RWPE1 (cell line): ENCODE measurements at regions not wholly inside any gene's neighbourhood (a gene's known extent, or its start where the extent isn't known, plus 50 kb on each side); places are given as distances from the start of the nearest gene placed in this dataset.

ENCODE experiments used
- CTCF ChIA-PET: fragments of 350-600 bp; sonication (Branson Sonifier 250); formaldehyde crosslinking; extraction: SDS; loops from one replicate; lab custom pipeline; 2021; lab: Yijun Ruan, JAX
- POLR2A ChIA-PET: fragments of 400-600 bp; formaldehyde crosslinking; extraction: SDS; loops from one replicate; lab custom pipeline; 2020; ENCODE audit warnings: antibody characterized with exemption; ENCODE audit not compliant: low non-redundant PET; lab: Yijun Ruan, JAX
- DNase-seq: peaks from one replicate; pipeline ENCODE4 v3.0.0; 2012; ENCODE audit warnings: low spot score
- H3K27ac ChIP-seq: fragments of 450-650 bp; 2 replicates; pipeline ENCODE4 v1.5.1; 2017
- TF ChIP-seq, protein P1 (sequence below): fragments of 450-650 bp; conservative IDR thresholded peaks from 2 replicates; pipeline ENCODE4 v1.5.1; 2017; ENCODE audit warnings: low read depth, mild to moderate bottlenecking

DNA sequence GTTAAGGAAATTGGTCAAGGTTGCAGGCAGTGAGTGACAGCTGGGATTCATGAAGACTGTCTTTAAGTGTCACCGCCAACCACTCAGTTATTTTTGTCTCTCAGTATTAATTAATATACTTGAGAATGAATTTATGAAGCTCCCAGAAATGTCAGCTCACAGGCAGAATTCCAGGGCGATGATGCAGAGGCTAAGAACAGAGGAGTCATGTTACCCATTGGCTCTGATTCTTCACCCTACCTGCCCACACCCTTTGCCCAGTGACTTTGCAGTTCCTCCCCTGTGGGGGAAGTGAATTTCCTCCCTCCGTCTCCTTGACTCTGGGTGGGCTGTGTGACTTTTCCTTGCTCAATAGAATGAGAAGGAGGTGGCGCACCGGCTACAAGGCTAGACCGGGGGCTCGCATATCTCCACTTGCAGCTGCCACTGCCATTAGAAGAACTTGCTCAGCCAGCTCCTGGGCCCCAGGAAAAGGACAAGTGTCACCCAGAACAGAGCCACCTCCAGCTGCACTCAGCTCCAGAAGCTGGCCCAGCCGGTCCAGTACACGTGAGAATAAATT lies 157.1 kb upstream of the PRKCQ start:
- peak overlapping the region; percentile 94 for H3K27ac ChIP-seq
- POLR2A ChIA-PET, result interaction anchor here (0.8 to 1.3 kb wide), 2 partner anchors 16 kb away, joined by 3 to 8 read pairs; no protein-coding TSS in a partner anchor
- DNase-seq, result peak; percentile 94
- CTCF ChIA-PET, result no interaction called here
- TF ChIP-seq, protein P1, sequence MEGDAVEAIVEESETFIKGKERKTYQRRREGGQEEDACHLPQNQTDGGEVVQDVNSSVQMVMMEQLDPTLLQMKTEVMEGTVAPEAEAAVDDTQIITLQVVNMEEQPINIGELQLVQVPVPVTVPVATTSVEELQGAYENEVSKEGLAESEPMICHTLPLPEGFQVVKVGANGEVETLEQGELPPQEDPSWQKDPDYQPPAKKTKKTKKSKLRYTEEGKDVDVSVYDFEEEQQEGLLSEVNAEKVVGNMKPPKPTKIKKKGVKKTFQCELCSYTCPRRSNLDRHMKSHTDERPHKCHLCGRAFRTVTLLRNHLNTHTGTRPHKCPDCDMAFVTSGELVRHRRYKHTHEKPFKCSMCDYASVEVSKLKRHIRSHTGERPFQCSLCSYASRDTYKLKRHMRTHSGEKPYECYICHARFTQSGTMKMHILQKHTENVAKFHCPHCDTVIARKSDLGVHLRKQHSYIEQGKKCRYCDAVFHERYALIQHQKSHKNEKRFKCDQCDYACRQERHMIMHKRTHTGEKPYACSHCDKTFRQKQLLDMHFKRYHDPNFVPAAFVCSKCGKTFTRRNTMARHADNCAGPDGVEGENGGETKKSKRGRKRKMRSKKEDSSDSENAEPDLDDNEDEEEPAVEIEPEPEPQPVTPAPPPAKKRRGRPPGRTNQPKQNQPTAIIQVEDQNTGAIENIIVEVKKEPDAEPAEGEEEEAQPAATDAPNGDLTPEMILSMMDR, result no peak

DNA sequence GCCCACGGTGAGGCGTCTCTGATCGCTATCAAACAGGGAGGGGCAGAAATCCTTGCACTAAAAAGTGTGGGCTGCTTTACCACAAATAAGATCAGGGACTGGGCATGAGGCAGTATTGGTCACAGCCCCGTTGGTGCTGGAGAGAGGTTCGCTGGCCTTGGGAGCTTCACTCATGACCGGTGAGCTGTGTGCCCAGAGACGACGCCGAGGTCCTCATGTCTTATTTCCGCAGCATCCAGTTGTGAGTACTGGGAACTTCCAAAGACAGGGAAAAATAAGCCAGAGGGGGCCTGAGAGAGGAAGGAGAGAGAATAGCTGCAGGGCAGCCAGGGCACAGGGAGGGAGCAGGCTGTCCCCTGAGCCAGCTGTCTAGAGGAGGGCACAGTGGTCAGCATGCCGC lies 154.2 kb upstream of the PRKCQ start:
- DNase-seq, result no peak
- ChIA-PET CTCF (no interaction called here), POLR2A (no interaction called here)
- no peak overlapping the region for H3K27ac ChIP-seq
- TF ChIP-seq, protein P1, result no peak

DNA sequence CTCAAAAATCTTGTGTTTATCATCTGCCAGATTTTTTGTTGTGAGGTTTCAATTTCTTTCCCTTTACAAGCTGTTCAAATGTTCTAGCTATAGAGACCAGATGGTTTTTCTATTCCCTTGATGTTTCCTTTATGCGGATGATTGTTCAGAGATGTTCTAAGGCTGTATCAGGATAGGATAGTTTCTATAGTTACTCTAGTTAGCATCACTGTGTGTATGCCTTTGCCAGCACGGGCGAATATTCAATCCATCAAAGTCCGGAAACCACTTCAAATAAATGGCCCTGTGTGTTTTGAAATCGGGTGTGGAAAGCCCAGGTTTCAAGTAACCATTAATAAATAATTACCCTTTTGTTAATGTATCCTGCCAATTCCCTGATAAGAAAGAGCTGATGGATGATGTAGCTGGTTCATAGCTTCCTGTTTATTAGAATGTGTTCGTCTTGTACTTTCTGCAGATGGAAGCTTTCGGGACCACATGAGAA lies 149.8 kb upstream of the PRKCQ start:
- peak overlapping the region; percentile 67 for H3K27ac ChIP-seq
- ChIA-PET POLR2A (no interaction called here), CTCF (no interaction called here)
- DNase-seq, result no peak
- TF ChIP-seq, protein P1, result no peak

DNA sequence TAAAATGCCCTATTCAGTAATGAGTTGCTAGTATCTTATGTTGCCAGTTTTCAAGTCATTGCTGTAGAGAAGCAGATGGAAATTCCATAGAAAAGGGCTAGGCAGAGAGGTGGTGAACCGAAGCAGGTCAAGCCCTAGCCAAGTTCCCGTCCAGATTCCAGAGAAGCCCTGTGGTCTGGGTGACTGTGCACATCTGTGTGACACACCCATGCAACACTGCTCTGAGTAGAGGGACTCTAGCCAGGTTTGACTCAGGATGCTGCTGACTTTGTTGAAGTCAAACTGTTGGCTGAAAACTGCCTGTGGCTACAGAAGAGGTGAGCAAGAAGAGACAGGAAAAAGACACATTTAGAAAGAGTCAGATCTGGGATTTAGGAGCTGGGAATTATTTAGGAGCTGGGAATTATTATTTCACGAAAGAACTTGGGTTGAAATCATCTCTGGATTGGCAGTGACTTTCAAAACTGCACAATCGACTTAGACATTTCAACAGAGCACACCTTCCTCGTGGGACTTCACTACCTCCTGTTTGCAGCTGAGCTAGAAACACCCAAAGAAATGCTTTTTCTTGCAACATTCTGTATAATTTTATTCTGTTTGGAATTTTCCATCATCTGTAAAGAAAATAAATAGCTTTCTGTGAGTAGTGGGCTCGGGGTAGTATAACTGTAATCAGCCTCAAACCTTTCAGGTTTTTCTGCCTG lies 149.1 kb upstream of the PRKCQ start:
- TF ChIP-seq, protein P1, result no peak
- POLR2A ChIA-PET, result no interaction called here
- H3K27ac ChIP-seq, result peak overlapping the region; percentile 80
- CTCF ChIA-PET, result no interaction called here
- DNase-seq, result peak; percentile 72

DNA sequence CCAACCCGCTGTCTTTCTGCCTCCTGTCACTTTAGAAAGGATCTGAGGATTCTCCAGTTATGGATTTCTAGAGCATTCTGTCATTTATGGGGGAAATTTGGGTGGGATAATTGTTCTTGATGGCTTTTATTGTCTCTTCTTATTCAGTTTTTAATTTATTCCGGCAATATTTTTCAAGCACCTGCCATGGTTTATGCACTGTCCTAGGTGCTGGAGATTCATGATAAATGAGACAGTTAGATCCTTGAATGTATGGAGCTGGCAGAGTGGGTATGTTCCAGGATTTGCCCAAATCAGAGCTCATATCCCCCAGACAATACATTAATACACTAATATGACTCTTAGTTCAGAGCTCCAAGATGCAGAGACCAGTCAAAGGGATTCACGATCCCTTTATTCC lies 146.8 kb upstream of the PRKCQ start:
- TF ChIP-seq, protein P1, result no peak
- H3K27ac ChIP-seq, result no peak overlapping the region
- ChIA-PET CTCF (no interaction called here), POLR2A (no interaction called here)
- no peak for DNase-seq

DNA sequence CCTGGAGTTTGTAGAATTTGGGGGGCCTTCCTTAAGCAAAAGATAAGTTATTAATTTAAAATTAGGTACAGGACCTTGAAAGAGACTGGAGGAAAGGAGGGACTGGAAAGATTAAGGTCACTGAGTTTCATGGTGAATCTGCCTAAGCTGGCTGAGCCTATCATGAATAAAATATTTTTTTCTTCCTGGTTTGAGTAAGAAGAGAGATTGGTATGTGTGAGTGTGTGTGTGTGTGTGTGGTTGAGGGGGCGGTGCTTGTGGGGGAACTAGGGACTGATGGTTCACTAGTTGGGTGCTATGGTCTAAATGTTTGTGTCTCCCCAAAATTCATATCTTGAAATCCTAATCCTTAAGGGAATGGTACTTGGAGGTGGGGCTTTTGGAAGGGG lies 142.5 kb upstream of the PRKCQ start:
- ChIA-PET CTCF (no interaction called here), POLR2A (no interaction called here)
- TF ChIP-seq, protein P1, result no peak
- H3K27ac ChIP-seq, result peak overlapping the region; percentile 22; the same call in 1 of the 2 replicates
- peak; percentile 30 for DNase-seq
